IPS-NIHi7 (cell line): ENCODE measurements at regions not wholly inside any gene's neighbourhood (a gene's known extent, or its start where the extent isn't known, plus 50 kb on each side); places are given as distances from the start of the nearest gene placed in this dataset.

Experiments
- DNase-seq: peaks from one replicate; pipeline ENCODE4 v3.0.0; 2012; ENCODE audit warnings: mixed read lengths; ENCODE audit errors: extremely low spot score

- DNase-seq = no peak
Measured at GRCh38 chr6:14063756-14064155, 53.8 kb upstream of the CD83 start.

GRCh38 chr6:14065350-14065749 is 52.2 kb upstream of the CD83 start:
- DNase-seq = no peak

- peak; percentile 71 for DNase-seq
Measured at GRCh38 chr6:14066782-14067406, 50.7 kb upstream of the CD83 start.

- DNase-seq = no peak
Measured at GRCh38 chr6:14067656-14068055, 49.9 kb upstream of the CD83 start.
